GM12865 (cell line): ENCODE measurements at regions not wholly inside any gene's neighbourhood (a gene's known extent, or its start where the extent isn't known, plus 50 kb on each side); places are given as distances from the start of the nearest gene placed in this dataset.

Source experiments
- DNase-seq: peaks from one replicate; pipeline ENCODE4 v3.0.0; 2010; ENCODE audit warnings: low read depth
- H3K4me3 ChIP-seq: 2 replicates; pipeline ENCODE4 v1.5.1; 2011; ENCODE audit warnings: mild to moderate bottlenecking, low read depth, low read length, control low read depth
- CTCF ChIP-seq: IDR thresholded peaks from 2 replicates; pipeline ENCODE4 v1.5.1; 2011; ENCODE audit warnings: low read length, control low read depth, low read depth, inconsistent platforms; ENCODE audit not compliant: insufficient read depth; ENCODE audit errors: missing control alignments

GRCh38 chr6:21321076-21321475 is 272.5 kb upstream of the SOX4 start:
- DNase-seq: no peak
- no peak overlapping the region for H3K4me3 ChIP-seq
- TF ChIP-seq CTCF: no peak

- no peak for TF ChIP-seq CTCF
- no peak overlapping the region for H3K4me3 ChIP-seq
- DNase-seq: no peak
Measured at GRCh38 chr6:21321531-21321930, 272.0 kb upstream of the SOX4 start.

GRCh38 chr6:21323577-21323976 is 270.0 kb upstream of the SOX4 start:
- TF ChIP-seq CTCF: no peak
- no peak for DNase-seq
- H3K4me3 ChIP-seq: no peak overlapping the region

GRCh38 chr6:21325201-21325856 is 268.2 kb upstream of the SOX4 start:
- no peak for TF ChIP-seq CTCF
- peak; percentile 18 for DNase-seq
- no peak overlapping the region for H3K4me3 ChIP-seq

GRCh38 chr6:21327326-21328112 is 266.0 kb upstream of the SOX4 start:
- TF ChIP-seq CTCF: no peak
- no peak overlapping the region for H3K4me3 ChIP-seq
- no peak for DNase-seq

- no peak for TF ChIP-seq CTCF
- no peak for DNase-seq
Measured at GRCh38 chr6:21331235-21331634, 262.3 kb upstream of the SOX4 start.

More at GRCh38 chr6:21331235-21331634, 262.3 kb upstream of the SOX4 start:
- H3K4me3 ChIP-seq: no peak overlapping the region
